ENCODE measurements at regions not wholly inside any gene's neighbourhood (a gene's known extent, or its start where the extent isn't known, plus 50 kb on each side); places are given as distances from the start of the nearest gene placed in this dataset.

DNA sequence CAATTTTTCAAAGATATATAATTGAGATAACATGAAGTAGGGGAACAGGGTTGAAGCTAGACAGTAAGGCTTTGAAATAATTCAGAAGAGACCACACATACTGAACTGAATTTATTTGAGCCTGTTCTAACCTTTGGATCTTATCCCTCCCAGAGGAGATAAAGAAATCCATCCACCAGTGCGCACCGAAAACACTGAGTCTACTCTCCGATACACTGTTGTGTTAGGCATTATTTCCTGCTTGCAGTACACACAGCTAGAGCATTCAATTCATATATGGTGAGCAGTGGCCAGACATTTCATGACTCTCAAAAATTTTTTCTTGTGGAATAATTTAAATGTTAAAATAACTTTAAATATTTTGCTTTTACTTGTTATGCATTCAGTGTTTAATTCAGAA lies 342.7 kb downstream of the GPD2 start:
- H3K27ac ChIP-seq (ENCODE audit: insufficient read depth, low read length) = no peak overlapping the region
- no peak overlapping the region for H2BK5ac ChIP-seq (ENCODE audit: low read depth, low read length, poor library complexity, severe bottlenecking)
- H3K79me1 ChIP-seq (ENCODE audit: low read depth in 1 of 2, low read length in 2 of 2) = no peaks in the 10 kb centered on the region
- in situ Hi-C loops (cut with MboI; ENCODE audit: low sequenced_read_pairs) = no loop called here
- no peaks in the 10 kb centered on the region for H3K36me3 ChIP-seq (ENCODE audit: control insufficient read depth, insufficient read depth, low read length)
- H3K56ac ChIP-seq (ENCODE audit: extremely low read depth, insufficient read depth, low read length) = no peak overlapping the region
- no peak overlapping the region for H3K14ac ChIP-seq (replicated peaks; ENCODE audit: low read depth, low read length)
- H2BK120ac ChIP-seq (ENCODE audit: low read depth, low read length) = no peak overlapping the region
- POLR2A ChIA-PET (ENCODE audit: unreplicated experiment) = no interaction called here
- dilution Hi-C loops (cut with HindIII; ENCODE audit: low sequenced_read_pairs, unreplicated experiment) = no loop called here
- H3K23ac ChIP-seq (ENCODE audit: low read depth, low read length) = no peak overlapping the region
- no peak overlapping the region for H3K4ac ChIP-seq (ENCODE audit: low read depth, low read length)
- TF ChIP-seq RFX5 (IDR thresholded peaks at IDR 0.05; ENCODE audit: low read depth, low read length) (no peak), NFE2L2 (IDR thresholded peaks at IDR 0.05; ENCODE audit: low read depth, low read length) (no peak), SMC3 (IDR thresholded peaks at IDR 0.05; ENCODE audit: low read depth, low read length) (no peak), CEBPB (IDR thresholded peaks at IDR 0.05; ENCODE audit: low read depth, low read length) (no peak), BHLHE40 (IDR thresholded peaks at IDR 0.05; ENCODE audit: low read depth, low read length) (no peak), MXI1 (IDR thresholded peaks at IDR 0.05; ENCODE audit: borderline replicate concordance, low read depth, low read length) (no peak), RAD21 (IDR thresholded peaks at IDR 0.05; ENCODE audit: low read length) (no peak), USF2 (IDR thresholded peaks at IDR 0.05; ENCODE audit: low read depth, low read length) (no peak), CHD1 (IDR thresholded peaks at IDR 0.05; ENCODE audit: low read depth, low read length) (no peak), MAFK (IDR thresholded peaks at IDR 0.05; ENCODE audit: low read depth, low read length) (no peak), MAZ (IDR thresholded peaks at IDR 0.05; ENCODE audit: borderline replicate concordance, low read depth, low read length) (no peak), FOS (IDR thresholded peaks at IDR 0.05; ENCODE audit: low read depth, low read length) (no peak), POLR2A (IDR thresholded peaks at IDR 0.05; ENCODE audit: low read depth, low read length) (no peak), RCOR1 (IDR thresholded peaks at IDR 0.05; ENCODE audit: insufficient replicate concordance, low read length) (no peak)
- TF ChIP-seq, protein P1, sequence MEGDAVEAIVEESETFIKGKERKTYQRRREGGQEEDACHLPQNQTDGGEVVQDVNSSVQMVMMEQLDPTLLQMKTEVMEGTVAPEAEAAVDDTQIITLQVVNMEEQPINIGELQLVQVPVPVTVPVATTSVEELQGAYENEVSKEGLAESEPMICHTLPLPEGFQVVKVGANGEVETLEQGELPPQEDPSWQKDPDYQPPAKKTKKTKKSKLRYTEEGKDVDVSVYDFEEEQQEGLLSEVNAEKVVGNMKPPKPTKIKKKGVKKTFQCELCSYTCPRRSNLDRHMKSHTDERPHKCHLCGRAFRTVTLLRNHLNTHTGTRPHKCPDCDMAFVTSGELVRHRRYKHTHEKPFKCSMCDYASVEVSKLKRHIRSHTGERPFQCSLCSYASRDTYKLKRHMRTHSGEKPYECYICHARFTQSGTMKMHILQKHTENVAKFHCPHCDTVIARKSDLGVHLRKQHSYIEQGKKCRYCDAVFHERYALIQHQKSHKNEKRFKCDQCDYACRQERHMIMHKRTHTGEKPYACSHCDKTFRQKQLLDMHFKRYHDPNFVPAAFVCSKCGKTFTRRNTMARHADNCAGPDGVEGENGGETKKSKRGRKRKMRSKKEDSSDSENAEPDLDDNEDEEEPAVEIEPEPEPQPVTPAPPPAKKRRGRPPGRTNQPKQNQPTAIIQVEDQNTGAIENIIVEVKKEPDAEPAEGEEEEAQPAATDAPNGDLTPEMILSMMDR (conservative IDR thresholded peaks at IDR 0.05; ENCODE audit: low read depth, low read length) = no peak
- TF ChIP-seq, protein P2, sequence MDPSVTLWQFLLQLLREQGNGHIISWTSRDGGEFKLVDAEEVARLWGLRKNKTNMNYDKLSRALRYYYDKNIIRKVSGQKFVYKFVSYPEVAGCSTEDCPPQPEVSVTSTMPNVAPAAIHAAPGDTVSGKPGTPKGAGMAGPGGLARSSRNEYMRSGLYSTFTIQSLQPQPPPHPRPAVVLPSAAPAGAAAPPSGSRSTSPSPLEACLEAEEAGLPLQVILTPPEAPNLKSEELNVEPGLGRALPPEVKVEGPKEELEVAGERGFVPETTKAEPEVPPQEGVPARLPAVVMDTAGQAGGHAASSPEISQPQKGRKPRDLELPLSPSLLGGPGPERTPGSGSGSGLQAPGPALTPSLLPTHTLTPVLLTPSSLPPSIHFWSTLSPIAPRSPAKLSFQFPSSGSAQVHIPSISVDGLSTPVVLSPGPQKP (IDR thresholded peaks at IDR 0.05; ENCODE audit: borderline replicate concordance, low read depth, low read length) = no peak
- no TSS peak for BruUV-seq (replicated peaks)
- no peaks in the 10 kb centered on the region for H3K9me3 ChIP-seq (ENCODE audit: control insufficient read depth, insufficient read depth, low read length)
- no peak overlapping the region for H2BK20ac ChIP-seq (ENCODE audit: low read depth, low read length)
- no peak overlapping the region for H3K18ac ChIP-seq (ENCODE audit: low read depth, low read length)
- no peak overlapping the region for H4K91ac ChIP-seq (ENCODE audit: insufficient read depth, low read depth, low read length)
- H2AK5ac ChIP-seq (ENCODE audit: low read depth, low read length) = no peak overlapping the region
- ATAC-seq (ENCODE audit: low read depth) = no peak
- no peak overlapping the region for H2BK15ac ChIP-seq (ENCODE audit: low read depth, low read length)
- no CpG with 5 or more reads among the region's 3 CpGs for WGBS, 2 experiments (ENCODE audit: extremely low coverage in 2 of 2, insufficient read length in 1 of 2)
- H2AK9ac ChIP-seq (replicated peaks; ENCODE audit: low read depth, low read length, poor library complexity) = no peak overlapping the region
- no peak overlapping the region for H2AFZ ChIP-seq (replicated peaks; ENCODE audit: low read length, poor library complexity)
- H3K27me3 ChIP-seq (ENCODE audit: control insufficient read depth, insufficient read depth, low read length) = no peaks in the 10 kb centered on the region
- no peak overlapping the region for H3K4me2 ChIP-seq (ENCODE audit: low read depth, low read length)
- H4K5ac ChIP-seq (ENCODE audit: low read depth, low read length) = no peak overlapping the region
- no peaks in the 10 kb centered on the region for H3K4me1 ChIP-seq (ENCODE audit: control insufficient read depth, insufficient read depth, low read length)
- no peak overlapping the region for H3K9ac ChIP-seq (ENCODE audit: low read depth, low read length)
- no peaks in the 10 kb centered on the region for H3K9me1 ChIP-seq (ENCODE audit: insufficient read depth, low read length)
- no peak overlapping the region for H4K8ac ChIP-seq (ENCODE audit: low read depth in 2 of 2, low read length in 2 of 2)
- intact Hi-C loops (cut with micrococcal nuclease) = no loop called here
- no peaks in the 10 kb centered on the region for H4K20me1 ChIP-seq (ENCODE audit: insufficient read depth, low read length)
- no peak for DNase-seq
- H3K4me3 ChIP-seq (ENCODE audit: insufficient read depth, low read depth, low read length) = no peak overlapping the region
- CTCF ChIA-PET = no interaction called here

Data from IMR-90 (cell line).